ENCODE measurements at regions not wholly inside any gene's neighbourhood (a gene's known extent, or its start where the extent isn't known, plus 50 kb on each side); places are given as distances from the start of the nearest gene placed in this dataset.

DNA sequence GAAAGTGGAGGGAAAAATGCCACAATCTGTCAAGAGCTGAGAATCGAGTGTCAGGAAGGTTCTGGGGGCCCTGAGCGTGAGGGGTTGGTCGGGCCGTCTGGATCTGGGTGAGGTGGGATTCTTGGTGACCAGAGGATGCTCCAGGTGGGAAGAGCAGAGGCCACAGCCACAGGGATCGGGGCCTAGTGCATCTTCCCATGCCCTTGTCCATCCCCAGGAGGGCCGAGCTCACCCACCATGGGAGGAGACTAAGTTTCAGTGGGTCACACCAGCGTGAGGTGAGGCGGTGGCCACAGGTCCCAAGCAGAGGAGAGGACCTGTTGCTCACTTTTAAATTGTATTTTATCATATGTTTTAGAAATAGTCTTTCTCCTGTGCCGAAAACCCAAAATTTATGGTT is 70.0 kb downstream of the TMEM18 start:
- TF ChIP-seq, protein P1, sequence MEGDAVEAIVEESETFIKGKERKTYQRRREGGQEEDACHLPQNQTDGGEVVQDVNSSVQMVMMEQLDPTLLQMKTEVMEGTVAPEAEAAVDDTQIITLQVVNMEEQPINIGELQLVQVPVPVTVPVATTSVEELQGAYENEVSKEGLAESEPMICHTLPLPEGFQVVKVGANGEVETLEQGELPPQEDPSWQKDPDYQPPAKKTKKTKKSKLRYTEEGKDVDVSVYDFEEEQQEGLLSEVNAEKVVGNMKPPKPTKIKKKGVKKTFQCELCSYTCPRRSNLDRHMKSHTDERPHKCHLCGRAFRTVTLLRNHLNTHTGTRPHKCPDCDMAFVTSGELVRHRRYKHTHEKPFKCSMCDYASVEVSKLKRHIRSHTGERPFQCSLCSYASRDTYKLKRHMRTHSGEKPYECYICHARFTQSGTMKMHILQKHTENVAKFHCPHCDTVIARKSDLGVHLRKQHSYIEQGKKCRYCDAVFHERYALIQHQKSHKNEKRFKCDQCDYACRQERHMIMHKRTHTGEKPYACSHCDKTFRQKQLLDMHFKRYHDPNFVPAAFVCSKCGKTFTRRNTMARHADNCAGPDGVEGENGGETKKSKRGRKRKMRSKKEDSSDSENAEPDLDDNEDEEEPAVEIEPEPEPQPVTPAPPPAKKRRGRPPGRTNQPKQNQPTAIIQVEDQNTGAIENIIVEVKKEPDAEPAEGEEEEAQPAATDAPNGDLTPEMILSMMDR (IDR thresholded peaks at IDR 0.05; ENCODE audit: low read depth, low read length): no peak
- no peak for DNase-seq (ENCODE audit: extremely low read depth, low read depth)

GRCh38 chr2:605674-606608 is 71.3 kb downstream of the TMEM18 start:
- TF ChIP-seq, protein P1 (IDR thresholded peaks at IDR 0.05; ENCODE audit: low read depth, low read length): no peak
- DNase-seq (ENCODE audit: extremely low read depth, low read depth): no peak

DNA sequence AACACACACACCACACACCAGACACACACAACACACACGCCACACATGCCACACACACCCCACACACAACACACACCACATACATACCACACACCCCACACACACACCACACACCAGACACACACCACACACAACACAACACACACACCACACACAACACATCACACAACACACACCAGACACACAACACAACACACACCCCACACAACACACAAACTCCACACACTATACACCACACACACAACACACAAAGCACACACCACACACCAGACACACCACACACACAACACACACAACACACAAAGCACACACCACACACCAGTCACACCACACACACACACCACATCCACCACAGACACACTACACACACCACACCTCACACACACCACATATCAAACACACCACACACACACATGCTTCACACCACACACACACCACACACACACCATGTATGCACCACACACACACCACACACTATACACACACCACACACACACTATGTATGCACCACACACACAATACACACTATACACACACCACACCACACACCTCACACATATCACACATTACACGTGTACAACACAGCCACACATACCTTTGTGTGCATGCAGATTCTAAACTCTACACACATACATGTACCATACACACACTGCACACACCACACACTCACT is 72.2 kb downstream of the TMEM18 start:
- TF ChIP-seq, protein P1 (IDR thresholded peaks at IDR 0.05; ENCODE audit: low read depth, low read length): no peak

GRCh38 chr2:604385-604784 is 72.8 kb downstream of the TMEM18 start:
- no peak for DNase-seq (ENCODE audit: extremely low read depth, low read depth)
- TF ChIP-seq, protein P1 (IDR thresholded peaks at IDR 0.05; ENCODE audit: low read depth, low read length): no peak

More for the DNA sequence above, 72.2 kb downstream of the TMEM18 start:
- no peak for DNase-seq (ENCODE audit: extremely low read depth, low read depth)

DNA sequence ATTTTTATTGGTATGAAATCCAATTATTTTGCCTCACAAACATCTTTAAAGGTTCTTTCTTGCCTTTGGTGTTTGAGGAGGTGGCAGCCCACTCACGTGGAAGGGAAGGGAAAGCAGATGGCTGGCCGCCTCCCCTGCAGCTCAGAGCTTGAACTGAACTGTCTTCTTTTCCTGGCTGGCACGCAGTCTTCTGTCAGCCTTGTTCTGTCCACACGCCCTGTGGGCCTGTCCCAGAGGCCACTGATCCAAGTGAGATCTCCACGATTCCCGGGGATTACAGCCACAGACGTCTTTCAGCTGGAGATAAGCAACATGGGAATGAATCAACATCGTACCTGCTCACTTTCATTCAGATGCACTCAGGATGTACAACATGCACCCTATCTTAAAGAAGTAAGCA is 73.3 kb downstream of the TMEM18 start:
- TF ChIP-seq, protein P1 (IDR thresholded peaks at IDR 0.05; ENCODE audit: low read depth, low read length): no peak
- no peak for DNase-seq (ENCODE audit: extremely low read depth, low read depth)

DNA sequence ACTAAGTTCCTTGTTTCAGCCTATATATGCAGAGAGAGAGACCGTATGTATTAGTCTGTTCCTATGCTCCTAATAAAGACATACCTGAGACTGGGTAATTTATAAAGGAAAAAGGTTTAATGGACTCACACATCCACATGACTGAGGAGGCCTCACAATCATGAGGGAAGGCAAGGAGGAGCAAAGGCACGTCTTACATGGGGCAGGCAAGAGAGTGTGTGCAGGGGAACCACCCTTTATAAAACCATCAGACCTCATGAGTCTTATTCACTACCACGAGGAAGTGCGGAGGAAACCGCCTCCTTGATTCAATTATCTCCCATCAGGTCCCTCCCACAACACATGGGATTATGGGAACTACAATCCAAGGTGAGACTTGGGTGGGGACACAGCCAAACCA is 73.8 kb downstream of the TMEM18 start:
- DNase-seq (ENCODE audit: extremely low read depth, low read depth): no peak

More for the DNA sequence above, 73.8 kb downstream of the TMEM18 start:
- TF ChIP-seq, protein P1 (IDR thresholded peaks at IDR 0.05; ENCODE audit: low read depth, low read length): no peak
